Hematopoietic multipotent progenitor cell treated with erythropoietin and hydrocortisone succinate and interleukin-3 and kit ligand, for 15 days (in vitro differentiated cells): ENCODE measurements at regions not wholly inside any gene's neighbourhood (a gene's known extent, or its start where the extent isn't known, plus 50 kb on each side); places are given as distances from the start of the nearest gene placed in this dataset.

Source experiments
- DNase-seq: peaks from one replicate; pipeline ENCODE4 v3.0.0-alpha.2; 2015; ENCODE audit warnings: low spot score

DNA sequence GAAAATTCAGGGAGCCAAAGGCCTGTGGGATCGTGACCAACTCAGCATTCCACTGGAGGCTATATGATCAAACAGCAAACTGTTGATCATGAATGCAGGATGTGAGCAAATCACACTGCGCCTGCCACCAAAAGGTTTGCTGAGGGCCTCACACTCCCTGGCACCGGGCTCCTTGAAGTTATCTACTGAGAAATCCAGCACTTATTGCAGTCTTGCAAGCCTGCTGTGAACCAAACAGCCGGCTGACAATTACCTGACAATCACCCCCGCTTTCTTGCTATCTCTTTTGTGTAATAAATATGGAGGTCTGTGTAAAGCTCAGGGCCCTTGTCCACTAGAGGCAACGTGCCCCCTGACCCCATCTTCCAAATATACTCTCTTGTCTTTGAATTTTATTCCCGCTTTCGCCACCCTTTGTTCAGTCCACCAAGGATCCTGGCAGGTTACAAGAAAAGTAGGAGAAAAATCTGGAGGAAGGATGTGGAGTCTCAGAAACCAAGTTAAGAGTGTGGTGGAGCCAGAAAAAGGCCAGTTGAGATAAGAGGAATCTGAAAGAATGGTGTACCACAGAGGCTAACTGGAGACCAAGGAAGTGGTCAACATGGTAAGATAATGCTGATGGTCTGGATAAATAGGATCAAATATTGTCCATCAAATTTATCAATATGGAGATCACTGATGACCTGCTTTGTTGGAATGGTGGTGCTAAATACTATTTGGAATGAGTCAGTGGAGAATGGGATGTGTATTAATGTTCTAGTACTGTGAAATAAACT is 229.2 kb downstream of the ALX1 start:
- DNase-seq = no peak

DNA sequence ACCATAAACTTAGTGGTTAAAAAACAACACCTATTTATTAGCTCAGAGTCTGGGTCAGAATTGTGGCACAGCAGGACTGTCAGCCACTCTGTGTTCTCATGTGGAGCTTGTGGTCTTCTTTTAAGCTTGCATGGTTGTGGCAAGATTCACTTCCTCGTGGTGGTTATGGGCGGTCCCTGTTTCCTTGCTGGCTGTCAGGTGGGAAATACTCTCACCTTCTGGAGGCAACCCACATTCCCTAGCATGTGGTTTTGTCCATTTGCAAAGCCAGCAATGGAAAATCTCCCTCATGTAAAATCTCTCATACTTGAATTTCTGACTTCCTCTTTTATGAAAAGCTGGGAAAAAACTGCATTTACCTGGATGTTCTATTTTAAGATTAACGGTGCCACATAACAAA is 229.8 kb downstream of the ALX1 start:
- DNase-seq = no peak

DNA sequence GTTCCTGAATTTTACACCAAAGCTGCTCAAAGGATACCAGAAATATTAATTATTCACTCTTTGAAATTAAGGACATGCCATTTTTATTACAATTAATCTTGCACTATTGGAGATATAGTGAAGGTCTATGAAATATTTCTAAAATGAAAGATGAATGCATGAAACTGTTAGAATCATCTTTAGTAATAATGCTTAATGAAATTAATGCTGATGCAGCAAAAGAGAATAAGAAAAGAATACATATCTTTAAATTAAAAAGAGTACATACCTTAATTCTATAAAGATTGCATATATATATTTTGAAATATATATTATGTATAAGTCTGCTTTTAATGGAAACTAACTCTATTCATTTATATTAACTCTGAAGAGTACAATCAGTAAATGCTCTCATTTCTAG is 236.0 kb downstream of the ALX1 start:
- no peak for DNase-seq

DNA sequence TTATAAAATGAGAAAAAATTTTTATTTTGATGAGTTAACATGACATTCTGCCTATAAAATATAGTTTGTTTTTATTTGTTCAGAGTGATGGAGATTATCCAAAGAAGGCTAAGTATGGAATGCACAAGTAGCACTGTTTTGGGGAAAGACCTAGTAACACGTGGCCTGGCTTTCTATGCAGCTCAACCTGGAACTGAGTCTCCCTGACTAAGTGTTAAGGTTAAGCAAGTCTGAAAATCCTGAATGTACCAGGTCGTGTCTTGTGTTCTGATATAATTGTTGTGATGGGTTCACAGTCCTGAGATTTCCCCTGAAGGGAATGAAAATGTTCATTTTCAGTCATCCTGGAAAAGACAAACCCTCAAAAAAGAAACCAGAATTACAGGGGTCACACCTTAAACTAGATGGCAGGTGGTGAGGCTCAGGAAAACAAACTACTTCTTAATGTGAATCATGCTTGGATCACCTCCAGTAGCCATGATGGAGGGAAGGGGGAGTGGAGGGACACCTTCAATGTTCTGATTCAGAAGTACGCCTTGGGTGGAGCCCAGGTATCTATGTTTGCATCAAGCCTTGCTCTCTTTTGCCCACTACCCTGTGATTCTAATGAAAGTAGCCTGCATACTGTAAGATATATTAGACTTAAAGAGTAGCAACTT is 236.8 kb downstream of the ALX1 start:
- DNase-seq = no peak

DNA sequence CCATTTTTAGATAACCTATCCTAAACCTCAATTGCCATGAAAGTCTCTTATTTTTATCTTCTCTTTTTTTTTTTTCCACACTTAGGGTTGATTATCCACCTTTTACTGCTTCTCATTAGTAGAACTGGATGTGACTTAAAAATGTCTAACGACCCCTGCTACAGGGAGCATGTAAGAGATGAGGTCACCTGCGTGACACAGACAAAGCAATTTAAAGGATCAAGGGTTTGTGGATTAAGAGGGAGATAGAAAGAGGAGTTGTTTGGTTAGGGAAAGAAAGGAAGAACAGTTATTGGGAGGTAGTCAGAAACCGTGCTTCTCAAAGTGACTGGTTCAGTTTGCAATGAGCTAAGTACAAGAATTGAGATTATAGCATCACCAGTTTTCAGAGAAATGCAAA is 239.1 kb downstream of the ALX1 start:
- no peak for DNase-seq

DNA sequence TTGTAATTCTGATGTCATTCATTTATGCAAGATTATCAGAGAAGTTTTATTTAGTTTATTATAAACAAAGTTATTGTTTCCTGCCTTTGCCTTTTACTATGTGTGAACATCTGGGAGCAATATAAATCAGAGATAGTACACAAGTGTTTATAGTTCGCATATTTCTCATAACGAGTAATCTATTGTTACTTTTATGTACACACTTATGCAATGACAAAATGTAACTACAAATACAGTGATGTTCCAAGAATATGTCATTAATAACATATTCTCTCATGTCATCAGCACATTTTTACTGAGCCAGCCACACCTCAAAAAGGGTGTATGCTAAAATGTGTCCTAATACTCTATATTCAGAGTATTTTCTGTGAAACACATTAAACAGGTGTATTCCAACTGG is 243.2 kb downstream of the ALX1 start:
- no peak for DNase-seq

DNA sequence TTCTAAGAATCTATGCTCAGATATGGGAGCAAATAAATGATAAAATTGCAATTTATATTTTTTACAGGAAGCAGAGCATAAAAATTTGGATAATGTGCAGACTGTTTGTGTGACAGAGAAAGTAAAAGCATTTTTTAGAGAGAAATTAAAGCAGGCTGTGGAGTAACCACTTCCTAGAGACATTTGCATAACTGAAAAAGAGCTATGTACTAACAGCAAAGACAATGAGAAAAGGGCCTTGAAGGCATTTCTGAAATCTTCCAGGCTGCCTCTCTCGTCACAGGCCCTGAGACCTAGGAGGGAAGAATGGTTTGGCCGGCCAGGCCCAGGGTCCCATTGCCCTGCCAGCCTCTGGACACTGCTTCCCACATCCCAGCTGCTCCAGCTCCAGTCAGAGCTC is 247.2 kb downstream of the ALX1 start:
- no peak for DNase-seq

DNA sequence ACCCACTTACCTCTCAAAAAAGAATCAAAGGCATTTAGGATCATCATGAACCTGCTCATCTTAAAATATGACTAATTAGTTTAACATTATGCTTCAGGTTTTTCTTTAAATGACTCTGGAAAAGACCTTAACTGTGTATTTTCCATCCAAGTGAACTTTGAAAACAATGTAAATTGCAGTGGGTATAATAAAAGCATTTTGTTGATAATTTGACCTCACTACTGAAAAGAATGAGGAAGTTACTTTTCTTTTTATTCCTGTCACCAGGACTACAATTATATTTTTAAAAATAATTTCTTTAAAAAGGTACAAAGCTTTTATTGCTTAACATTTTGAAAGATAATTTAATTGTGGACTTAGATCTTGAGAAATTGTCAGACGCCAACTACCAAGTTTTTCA is 249.9 kb downstream of the ALX1 start:
- no peak for DNase-seq

DNA sequence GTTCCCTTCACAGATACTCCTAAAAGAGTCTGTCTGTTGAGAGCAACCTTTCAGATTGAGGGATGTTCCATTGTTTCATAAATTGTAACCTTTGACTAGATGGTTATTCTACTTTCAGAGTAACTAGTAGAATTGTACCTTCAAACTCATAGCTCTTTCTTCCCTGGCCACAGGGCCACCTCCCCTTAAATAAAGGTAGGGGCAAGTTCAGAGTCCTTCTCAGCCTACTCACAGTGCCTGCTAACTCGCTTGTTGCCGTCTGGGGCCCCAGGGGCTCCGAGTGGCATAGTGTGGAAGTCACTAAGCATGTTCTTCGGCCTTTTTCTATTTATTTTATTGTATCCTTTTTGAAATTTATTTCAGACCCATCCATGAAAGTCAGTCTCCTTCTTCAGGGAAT is 250.4 kb downstream of the ALX1 start:
- DNase-seq = no peak

DNA sequence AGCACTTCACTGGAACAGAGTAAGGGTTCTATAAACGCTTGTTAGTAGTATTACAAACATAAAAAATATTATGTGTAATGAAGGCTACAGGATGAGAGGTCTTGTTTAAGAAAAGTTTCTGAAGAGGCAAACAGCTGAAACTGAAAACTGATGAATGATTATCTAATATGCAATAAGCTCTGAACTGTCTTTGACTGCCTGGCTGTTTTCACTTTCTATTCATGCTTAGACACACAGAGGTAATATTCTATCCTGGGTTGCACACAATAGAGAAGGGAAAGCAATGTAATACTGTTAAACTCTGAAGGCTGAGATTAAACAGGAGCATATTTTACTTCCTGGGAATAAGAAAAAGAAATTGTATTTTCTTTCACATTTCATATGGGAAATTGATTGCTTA is 251.3 kb downstream of the ALX1 start:
- no peak for DNase-seq

DNA sequence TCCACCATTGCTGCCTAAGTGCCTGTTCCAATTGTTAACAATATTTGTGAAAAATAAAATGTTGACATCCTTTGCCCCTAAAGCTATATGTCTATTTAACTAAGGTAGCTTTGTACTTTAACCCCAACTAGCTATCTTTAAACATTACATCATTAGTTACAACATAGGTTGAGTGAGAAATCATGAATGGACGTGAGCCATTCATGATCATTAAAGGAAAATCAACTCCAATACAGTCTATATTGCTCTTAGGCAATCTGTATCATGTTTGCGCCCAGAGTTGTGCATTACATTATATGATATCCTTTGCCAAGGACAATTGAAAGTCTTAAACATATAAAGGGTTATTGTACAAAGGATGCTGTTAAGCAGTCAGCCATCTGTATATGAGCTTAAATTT is 269.6 kb downstream of the ALX1 start:
- DNase-seq = no peak

DNA sequence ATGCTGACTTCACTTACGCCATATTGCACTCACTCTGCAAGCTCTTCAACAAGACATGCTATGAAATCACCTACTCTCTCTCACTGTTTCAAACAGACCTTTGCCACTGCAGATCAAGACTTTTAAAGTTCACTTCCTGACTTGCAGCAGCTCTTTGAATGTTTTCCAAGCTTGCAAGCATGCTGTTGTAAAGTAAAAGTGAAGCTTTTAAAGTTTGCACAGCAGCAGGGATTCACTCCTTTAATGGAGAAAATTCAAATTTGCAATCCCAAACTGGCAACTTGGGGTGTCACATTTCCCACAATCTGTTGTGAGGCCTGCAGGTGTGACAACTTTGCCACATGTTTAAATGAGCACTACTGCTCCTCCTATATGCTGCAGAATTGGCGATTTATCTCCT is 270.9 kb downstream of the ALX1 start:
- no peak for DNase-seq

DNA sequence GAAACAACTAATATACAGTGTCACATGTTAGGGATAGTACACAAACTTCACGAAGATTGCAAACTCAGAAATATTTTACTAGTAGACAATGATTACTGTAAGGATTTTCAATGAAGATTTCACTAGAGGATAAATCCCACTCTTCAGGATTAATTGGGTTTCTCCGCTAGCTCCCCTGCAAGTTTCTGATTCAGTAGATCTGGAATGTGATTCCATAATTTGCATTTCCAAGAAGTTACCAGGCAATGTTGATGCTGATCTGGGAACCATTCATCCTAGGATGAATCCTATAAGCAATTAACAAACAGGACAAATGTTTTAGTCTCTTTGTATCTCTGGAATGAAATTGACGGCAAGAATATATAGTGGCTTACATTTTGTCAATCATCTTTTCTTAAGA is 272.4 kb downstream of the ALX1 start:
- no peak for DNase-seq

DNA sequence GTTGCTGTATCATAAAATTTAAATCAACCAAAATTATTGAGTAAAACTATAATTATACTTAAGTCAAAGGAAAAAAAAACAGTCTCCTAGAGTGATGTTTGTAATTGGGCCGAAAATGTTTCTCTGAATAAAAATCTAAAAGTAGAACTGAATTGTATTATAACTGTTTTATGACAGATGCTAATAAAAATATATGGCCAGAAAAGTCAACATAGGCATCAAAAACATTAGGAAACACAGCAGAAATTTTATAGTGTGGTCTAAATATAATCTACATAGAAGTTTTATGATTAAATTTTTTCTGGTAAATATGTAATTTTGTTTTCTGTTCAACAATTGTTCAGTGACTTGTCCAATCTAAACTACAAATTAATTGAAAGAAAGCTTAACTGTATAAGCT is 277.8 kb downstream of the ALX1 start:
- DNase-seq = no peak

DNA sequence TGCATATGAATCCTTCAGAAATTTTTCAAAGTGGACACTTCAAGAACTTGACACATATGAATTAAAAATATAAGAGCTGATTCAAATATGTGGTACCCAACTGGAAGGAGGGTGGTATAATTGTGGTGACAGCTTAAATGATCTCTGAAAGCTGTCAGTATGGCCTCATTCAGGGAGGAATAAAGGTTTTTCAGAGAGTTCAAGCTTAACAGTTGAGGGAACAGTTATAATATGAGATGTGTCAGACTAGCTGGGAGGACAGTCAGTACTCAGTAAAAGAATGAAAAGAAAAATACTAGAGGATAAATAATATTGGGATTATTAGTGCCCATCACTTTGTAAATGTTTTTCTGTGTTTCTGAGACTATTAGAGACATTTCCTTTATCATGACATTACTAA is 277.5 kb downstream of the RASSF9 start:
- DNase-seq = no peak

DNA sequence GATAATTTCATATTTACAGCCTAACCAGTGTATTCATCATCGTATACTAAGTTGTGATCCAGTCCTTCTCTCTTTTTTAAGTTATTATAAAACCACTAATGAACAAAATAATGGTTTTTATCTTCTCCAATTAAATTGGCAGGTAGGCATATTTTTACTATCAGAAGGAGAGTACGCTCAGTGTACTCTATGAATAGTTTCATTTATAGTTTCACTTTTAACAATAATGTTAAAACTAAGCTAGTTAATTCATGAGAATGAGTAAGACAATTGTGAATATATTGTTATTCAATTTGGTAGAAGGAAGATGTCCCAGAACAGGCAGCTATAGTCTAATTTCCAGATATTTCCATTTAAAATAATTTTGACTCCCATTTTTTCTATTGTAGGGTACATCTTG is 277.1 kb downstream of the RASSF9 start:
- DNase-seq = no peak

DNA sequence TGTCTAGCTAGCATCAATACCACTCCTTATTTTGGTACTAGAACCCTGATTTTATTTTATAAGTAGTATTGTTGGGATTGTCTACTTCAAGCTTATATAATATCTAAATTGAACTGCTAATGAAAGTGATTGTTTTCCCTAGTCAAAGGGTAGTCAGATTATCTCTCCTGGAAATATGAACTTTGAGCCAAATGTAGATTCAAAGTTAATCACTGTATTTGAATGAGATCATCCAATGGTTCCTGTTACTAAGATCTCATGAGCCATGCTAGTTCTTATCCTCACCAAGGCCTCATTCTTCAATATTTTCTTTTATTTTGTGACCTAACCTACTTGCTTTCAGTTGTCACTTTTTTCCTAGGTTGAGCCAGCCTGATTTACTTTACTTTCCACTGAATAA is 276.7 kb downstream of the RASSF9 start:
- no peak for DNase-seq

DNA sequence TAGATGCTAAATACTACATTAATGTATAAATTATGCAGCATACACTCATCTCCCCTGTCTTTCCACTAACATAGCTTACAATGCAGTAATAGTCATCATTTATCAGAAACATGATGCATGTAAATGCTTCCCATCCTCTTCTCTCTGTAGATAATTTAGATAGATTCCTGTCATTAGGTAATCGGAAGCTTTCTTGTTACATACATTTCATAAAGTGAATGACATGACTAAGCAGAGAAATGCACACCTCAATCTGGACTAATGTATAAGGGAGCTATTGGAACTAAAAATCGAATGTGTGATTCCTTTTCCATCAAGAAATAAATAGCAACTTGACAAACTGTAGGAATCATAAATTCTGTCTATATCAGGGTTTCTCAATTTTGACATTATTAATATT is 273.4 kb downstream of the RASSF9 start:
- no peak for DNase-seq

DNA sequence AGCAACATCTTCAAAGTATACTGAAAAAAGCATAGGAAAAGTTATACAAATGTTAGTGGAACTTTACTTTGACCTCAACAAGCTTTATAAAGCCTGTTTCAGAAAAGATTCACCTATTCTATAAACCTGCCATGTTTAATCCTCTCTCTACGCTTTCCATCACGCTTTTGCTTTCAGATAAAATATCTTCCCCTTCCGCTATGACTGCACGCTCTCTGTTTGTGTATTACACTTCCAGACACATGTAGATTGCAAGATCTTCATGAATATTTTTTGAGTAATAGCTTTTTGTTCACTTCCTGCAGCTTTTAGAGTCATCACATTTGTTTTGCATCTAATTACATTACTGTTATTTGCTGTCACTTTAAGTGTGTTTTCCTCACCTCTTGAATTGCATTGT is 271.4 kb downstream of the RASSF9 start:
- no peak for DNase-seq

DNA sequence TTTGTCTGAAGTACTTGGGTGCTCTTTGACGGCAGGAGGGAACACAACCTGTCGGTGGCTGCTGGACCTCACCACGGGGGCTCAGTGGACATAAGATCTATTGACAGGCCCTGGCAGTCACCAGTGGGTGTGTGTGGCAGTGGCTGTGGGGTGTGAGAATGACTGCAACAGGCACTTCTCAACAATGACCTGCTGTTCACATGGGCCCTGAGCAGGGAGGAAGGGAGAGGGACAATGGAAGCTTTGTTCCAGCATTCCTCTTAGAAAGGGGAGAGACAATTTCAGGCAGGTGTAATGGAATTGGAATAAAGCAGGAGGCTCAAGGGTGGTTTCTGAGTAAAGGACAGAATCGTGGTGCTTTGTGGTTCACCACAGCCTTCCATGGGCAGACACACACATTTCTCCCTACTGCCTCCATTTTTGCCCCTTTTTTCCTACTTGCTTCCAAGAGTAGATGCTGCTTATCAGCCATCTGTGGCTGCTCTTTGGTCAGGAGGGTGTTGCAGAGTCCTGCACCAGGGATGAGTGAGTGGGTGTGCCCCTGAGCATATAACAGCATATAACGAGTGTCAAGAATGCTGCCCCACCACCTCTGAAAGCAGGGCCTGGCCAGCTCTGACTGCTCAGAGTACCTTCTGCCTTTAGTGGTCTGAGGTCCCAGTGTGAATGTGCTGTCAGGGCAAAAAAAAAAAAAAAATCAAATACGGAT is 267.7 kb downstream of the RASSF9 start:
- no peak for DNase-seq

DNA sequence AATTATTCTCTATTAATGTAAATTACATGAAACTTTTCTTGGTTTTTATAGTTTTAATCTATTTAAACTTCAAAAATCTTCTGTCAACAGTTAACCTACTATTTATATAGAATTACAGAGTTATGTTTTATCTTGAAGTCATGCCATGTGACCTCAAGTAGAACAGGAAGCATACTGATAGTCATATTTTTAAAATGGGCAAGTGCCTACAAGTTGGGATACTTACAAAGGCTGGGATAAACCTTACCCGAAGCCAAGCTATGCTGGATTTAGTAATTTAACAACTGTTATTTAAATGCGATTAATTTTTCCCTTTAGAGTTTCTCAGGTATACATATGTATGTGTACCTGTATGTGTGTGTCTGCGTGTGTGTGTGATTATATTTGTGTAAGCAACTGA is 266.9 kb downstream of the RASSF9 start:
- no peak for DNase-seq

DNA sequence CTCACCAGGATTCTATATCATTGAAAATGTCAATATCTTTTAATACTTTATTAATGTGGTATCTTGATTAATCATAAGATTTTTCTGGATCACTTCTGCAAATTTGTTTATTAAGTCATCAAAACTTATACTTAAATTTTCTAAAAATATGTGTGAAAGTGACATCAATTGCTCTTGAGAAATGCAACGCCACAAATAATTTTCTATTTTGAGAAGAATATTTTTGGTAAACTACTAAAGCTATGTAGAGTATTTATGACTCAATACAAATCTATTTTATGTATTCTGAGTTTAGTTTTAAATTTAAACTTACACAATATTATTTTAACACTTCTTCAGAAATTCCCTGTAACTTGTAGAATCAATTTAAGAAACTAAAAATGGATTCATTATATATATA is 263.3 kb downstream of the RASSF9 start:
- no peak for DNase-seq

DNA sequence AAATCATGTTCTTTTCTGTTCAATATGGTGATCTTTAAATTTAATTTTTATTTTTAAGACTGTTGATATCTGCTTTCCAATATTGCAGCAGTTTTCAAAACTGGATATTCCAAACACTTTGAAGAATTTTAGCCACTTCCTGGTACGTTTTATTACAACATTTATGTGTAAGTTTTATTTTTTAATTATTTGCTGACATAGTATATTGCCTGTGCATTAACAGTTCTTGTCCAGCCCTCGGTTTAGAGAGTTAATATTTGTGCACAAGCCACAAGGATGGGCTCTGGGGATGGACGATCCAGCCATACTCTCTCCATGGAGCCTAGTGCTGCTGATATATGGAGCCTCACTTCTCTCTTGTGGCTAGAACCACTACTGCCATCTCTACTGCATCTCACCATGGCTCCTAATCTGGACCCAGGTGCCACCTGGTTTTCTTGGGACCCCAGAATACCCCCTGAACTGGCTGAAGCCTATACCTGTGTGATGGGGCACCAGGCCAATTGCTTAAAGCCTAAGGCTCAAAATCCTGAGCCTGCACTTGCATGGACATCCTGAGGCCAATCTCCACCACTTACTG is 262.5 kb downstream of the RASSF9 start:
- no peak for DNase-seq
